GM18520 (cell line): ENCODE measurements at regions not wholly inside any gene's neighbourhood (a gene's known extent, or its start where the extent isn't known, plus 50 kb on each side); places are given as distances from the start of the nearest gene placed in this dataset.

Source experiments
- ATAC-seq: cut with Tn5 transposase; IDR thresholded peaks from one replicate; pipeline ENCODE4 v1.9.1; 2021; ENCODE audit not compliant: unreplicated experiment

DNA sequence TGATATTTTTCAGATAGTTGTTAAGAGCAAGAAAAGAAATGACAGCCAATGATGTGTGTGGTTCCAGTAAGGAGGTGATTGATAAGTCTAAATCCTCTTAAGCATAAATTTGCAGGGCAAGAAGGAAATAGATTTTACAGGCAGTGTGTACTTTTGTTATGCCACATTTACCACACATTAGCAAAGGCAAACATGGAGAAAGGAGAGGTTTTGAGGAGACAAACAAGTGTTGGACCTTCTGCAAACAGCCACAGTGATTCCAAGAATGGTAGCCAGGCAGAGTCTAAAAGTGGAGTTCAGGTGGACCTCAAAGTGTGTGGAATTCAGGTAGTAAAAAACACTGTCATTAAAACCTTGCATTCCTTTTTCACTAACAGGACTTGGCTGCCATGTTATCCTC, 295.9 kb upstream of the ITGA1 start:
- no peak for ATAC-seq

DNA sequence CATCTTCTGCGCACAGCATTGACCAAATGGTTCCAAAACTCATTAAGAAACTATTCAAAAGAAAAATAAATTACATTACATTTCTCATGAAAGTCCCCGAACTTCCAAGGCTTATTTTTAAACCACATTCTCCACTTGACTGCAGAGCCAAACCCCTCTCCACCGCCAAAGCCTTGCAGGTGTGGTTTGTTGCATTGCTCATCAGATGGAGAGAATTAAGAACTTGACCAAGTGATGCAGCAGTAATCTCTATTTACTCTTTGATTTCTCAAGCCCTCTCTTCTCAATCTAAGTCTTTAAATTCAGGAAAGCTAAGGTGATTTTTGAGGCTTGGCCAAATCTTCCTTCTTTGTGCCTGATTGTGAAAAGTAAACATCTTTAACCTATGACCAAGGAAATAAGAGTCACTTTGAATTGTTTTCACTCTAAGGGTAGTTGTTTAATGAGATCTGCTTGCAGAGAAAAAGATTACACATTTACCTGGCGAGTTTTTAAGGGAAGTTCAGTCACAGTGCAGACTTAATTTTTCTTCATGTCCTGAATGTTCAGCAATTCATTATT, 290.5 kb upstream of the ITGA1 start:
- ATAC-seq: no peak

DNA sequence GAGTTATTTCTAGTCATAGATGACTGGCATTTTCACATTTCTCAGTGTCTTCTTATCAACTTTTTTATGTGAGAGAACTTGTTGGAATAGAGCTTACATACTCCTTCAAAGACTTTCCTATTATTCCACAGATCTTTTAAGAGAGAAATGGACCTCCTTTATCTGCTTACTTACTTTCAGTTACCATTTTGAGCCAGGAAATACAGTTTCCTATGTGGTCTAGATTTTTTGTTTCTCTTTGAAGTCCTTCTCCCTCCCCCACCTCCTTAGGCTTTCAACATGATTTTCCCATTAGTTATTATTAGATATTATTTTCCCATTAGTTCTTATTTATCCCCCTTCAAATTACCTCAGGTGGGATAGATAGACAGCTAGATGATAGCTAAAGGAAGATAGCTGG, 289.1 kb upstream of the ITGA1 start:
- no peak for ATAC-seq

DNA sequence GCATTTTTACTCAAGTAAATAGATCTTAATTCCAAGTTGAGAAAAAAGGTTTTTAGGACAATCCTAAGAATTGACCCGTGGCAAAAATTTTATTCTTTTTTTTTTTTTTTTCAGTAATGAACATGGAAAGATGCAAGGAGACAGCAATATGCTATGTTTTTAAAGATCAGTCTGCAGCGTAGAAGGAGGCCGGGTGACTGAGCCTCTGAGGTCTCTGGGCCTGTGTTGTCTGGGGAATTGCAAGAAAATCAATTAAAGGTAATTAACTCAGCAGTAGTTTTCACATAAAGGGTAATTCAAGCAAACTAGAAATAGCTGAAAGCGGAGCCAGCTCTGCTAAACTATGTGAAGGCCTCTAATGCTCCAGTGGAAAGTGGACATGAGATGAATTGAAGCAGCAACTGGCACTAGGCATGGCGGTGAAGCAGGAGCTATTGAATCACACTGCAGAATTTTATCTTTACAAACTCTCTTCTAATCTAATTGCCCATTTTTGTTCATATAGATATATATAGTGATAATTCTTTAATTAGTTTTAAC, 285.2 kb upstream of the ITGA1 start:
- ATAC-seq: no peak

DNA sequence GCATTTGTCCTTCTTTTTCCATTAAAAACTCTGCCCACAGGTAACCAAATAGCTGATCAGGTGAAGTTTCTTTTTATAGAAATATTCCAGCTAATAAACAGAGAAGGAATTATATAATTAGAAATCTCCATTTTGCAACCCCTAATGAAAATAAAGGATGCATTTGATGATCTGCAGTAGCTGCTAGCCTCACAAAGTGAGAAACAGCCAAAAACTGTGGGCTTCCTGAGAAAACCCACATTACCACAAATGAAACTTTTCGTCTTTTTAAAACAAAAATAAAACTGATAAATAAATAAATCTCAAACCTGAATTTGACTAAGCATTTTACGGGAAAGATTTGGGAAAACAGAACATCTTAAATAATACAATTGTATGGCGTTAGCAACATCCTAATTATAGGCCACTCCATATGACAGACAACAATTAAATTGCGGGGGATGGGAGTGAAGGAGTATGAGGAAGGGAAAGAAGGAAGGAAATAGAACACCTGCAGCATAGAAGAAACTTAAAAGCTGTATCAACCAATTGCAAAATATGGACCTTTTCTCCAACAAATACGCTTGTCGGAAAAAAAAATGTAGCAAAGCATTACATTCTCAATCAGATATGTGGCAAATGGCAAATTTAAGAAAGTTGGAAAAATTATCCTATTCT, 283.0 kb upstream of the ITGA1 start:
- ATAC-seq: no peak

DNA sequence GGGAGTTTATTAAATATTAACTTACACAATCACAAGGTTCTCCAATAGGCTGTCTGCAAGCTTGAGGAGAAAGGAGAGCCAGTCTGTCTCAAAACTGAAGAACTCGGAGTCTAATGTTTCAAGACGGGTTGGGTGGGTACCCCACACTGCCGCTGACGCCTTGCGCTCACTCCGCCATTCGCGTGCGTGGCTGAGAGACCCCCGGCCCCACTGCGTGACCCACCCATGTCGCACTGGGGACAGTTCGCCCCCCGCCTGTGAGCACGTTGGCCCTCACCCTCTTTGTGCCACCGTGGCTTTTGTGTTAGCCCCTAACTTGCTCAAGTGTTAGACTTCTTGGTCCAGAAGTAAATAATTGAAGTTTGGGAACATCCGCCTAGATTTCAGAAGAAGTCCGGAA, 270.0 kb upstream of the ITGA1 start:
- ATAC-seq: no peak

DNA sequence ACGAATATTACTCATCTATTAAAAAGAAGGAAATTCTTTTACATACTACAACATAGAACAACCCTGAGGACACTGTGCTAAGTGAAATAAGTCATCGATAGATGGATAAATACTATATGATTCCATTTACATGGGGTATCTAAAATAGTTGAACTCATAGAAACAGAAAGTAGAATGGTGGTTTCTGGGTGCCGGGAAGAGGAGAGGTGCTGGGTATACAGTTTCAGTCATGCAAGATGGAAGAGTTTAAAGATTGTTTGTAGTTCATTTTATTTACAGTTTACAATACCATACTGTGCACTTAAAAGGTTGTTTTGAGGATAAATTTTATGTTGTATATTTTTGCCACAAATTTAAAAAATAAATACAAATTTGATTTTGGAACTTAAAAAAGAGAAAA, 267.5 kb upstream of the ITGA1 start:
- ATAC-seq: no peak

DNA sequence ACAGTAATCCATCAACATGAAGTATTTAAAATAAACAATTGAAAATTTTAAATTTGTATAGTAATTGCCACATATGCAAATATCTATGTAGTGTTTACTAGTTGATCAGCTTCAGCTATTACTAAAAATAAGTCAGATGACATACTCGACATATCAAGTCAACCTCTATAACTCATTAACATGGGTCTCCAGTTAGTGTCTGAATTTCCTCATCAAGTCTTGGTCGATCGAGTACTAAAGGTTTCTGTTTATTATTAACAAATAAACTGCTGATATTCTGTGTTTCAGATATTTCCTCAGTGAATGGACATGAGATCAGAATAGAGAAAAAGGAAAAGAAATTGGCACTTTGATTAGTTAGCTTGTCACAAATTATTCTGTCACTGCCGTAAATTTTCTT, 266.5 kb upstream of the ITGA1 start:
- ATAC-seq: no peak

DNA sequence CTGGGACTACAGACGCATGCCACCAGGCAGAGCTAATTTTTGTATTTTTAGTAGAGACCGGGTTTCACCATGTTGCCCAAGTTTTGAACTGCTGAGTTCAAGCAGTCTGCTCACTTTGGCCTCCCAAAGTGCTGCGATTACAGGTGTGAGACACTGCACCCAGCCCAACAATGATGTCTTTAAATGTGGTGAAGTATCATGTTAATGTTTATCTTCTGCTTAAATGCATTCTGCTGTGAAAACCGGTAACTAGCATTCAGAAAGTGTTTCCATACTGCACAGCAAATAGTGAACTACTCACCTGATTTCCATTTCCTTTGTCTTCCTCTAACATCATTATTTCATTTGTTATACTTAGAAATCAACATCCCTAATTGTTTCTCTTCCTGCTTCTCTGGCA, 264.0 kb upstream of the ITGA1 start:
- ATAC-seq: no peak

DNA sequence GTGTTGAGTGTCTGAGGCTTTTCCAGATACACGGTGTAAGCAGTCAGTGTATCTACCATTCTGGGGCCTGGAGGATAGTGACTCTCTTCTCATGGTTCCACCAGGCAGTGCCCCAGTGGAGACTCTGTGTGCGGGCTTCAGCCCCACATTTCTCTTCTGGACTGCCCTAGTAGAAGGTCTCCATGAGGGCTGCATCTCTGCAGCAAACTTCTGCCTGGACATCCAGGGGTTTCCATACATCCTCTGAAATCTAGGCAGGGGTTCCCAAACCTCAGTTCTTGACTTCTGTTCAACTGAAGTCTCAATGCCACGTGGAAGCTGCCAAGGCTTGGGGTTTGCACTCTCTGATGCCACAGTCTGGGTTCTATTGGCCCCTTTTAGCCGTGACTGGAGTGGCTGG, 256.6 kb upstream of the ITGA1 start:
- ATAC-seq: no peak

DNA sequence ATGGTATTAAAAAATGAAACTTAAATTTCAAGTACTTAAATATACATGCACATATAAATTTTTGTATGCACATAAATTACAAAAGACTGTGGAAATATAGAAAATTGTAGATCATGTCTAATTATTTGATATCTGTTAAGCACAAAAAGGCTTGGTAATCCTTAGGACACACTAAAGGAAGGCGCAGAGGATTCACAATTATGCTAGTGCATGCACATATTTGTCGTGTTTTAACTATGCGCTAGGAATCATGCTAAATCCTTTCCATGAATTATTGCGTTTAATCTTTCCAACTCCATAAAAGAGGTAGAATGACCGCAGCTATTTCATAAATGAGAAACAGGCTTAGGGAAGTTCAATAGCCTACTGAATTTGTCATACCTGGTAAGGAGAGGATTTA, 244.1 kb upstream of the ITGA1 start:
- ATAC-seq: no peak

DNA sequence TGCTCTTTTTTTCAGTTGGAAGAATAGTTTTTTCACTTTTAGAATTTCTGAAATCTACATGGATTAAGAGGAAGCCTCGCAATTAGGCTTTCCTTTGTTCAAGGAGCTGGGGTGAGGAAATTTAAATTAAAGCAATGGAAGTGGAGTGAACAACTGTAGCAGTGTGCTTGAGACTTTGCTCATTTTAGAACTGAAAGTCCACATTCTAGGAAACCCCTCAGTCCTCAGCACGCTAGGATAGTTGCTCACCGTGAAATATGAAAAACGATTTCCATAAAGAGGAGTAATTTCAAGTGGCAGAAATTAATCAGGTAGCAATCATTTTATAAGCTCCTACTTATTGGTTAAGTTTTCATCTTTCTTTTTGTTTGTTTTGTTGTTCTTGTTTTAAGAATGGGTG, 243.0 kb upstream of the ITGA1 start:
- no peak for ATAC-seq

DNA sequence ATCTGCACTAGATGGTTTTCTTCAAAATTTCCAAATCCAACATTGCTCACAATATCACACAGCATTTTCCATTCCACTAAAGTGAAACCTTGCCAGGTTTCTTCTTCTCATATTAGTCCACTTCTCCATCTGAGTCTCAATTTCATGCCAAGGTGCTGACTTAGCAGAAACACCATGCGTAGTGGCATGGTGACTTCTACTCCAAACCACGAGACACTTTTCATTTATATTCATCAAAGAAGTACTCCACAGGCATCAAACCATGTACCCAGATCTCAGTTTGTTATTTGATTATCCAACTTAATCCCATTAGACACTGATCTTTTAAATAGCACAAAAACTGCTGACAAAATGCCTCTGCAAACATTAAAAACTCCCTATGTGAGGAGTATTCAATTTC, 233.4 kb upstream of the ITGA1 start:
- no peak for ATAC-seq

DNA sequence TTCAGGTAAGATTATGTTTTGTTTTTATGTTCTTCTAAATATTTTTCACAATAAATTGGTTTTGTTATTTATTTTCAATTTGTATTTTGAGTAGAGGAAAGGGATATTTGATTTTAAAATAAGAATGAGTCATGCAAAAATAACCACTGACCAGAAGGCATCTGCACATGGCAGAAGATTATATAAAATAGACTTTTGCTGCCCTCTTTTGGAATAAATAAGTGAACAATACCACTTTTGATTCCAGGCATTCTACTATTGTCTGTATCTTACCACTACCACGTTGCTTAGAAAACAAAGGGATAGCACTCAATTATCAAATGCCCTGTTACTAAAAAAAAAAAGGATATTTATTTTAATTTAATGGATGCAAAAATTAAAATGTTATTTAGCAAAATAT, 227.3 kb upstream of the ITGA1 start:
- no peak for ATAC-seq

DNA sequence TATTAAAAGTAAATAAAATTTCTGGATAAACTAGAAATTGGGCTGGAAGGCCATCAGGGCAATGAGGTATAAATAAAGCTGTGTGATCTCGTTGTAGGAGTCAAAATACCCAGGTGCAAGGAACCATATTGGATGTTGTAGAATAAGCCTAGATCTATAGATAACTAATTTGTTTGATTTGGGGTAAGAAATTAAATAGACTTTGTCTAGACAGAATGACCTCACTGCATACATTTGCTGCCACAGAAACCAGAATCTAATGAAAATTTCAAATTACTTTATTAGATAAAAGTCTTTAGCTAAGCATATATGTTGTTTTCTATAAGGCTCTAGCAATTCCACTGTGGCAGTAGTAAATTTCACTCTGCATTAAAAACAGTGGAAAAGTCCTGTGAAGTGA, 225.2 kb upstream of the ITGA1 start:
- no peak for ATAC-seq

DNA sequence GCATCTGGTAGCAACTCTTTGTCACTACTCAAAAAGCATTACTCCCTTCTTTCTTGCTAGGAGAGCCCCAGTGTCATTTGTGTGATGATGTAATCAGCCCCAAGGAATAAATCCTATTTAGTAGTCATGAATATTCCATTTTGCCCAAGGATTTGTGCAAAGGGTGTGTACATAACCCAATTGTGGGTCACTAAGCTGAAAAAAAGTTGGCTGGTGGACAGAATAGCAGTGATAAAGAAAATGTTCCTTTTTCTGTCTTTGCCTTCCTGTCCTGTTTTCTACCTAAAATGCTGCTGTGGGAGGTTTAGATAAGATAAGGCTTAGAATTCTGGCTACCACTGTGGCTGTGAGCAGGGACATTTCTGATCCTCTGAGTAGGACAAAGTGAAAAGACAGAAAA, 223.1 kb upstream of the ITGA1 start:
- ATAC-seq: no peak

DNA sequence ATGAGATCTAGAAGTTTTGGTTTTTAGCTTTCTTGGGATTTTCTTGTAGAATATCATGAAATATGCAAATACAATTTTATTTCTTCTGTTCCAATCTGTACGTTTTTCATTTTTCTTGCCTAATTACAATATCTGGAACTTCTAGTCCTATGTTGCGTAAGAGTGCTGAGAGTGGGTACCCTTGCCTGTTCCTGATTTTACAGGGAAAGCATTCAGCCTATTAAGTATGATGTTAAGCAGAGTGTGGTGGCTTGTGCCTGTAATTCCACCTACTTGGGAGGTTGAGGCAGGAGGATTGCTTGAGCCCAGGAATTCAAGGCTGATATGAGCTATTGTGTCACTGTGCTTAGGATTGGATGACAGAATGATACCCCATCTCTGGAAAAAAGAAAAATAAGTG, 210.2 kb upstream of the ITGA1 start:
- no peak for ATAC-seq

DNA sequence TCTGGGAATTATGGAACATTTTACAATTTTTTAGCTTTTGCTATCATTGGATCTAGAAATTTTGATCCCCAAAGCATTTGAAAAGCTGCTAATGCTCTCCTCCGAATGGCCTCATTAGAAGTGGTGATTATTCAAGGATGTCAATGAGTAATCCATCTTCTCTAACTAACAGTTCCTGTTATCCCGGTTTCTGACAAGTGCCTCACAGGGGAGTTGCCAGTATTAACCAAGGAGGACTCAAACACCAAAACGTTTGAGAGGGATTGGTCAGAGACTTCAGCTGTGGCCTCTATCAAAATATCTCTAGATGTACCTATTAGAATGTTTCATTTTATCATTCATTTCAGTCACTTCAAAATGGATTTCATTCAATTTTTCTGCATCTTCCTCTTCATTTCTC, 208.3 kb upstream of the ITGA1 start:
- ATAC-seq: no peak

DNA sequence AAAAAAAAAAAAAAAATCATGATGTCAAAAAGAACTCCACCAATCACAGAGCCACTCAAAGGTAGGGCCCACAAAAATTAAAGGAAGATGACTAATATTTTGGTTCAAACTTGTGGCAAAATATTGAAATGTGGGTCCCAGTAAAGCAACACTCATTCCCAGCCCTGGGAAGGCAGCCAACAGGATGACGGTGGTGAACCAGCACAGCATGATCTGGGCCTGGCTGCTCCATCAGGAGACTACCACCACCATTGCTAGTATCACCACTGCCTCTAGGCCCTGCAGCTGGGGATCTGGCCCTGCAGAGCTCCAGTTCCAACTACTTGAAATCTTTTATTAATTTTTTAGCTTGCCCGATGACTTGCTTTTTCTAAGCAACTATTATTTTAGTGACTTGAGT, 206.8 kb upstream of the ITGA1 start:
- no peak for ATAC-seq

DNA sequence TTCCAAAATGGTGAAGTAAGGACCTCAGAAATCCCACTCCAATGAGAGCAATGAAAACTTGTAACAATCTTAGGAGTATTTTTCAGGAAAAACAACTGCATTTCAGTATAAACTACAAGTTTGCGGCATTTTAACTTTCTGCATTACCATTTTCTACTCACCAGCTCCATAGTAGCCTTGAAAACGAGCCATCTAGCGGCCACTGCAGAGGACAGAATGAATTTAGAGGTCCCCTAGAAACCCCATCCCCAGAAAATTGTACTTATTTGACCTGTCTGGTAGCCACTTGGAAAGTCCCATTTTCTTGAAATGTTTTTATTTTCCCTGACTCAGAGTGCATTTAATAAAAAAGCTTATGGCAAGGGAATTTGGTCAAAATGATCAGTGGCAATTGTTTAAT, 205.4 kb upstream of the ITGA1 start:
- no peak for ATAC-seq

DNA sequence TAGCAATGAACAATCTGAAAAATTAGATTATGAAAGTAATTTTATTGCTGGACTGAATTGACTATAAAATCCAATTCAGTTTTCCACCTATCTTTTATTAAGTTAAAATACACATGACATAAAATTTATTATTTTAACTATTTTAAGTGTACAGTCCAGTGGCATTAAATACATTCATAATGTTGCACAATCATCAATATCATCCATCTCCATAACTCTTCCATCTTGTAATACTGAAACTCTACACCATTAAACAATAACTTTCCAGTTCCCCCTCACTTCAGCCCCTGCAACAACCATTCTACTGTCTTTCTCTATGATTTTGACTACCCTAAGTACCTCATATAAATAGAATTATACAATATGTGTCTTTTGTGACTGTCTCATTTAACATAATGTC, 200.6 kb upstream of the ITGA1 start:
- ATAC-seq: no peak

DNA sequence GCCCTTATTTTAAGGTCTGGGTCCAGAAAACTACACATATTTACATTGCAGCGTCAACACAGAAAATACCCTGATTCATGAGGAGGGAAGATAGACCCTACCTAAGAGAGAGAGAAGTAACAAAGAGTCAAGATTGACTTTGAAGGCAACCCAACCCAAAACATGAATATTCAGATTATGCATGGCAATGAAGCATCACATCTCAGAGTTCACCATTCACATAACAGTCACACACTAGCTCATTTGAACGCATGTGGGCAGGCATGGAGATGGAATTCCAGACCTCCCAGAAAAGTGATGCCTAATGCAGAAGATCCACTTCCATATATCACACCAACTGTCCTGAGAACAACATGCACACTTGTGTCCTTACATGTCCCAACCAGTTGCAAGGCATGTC, 190.1 kb upstream of the ITGA1 start:
- no peak for ATAC-seq

DNA sequence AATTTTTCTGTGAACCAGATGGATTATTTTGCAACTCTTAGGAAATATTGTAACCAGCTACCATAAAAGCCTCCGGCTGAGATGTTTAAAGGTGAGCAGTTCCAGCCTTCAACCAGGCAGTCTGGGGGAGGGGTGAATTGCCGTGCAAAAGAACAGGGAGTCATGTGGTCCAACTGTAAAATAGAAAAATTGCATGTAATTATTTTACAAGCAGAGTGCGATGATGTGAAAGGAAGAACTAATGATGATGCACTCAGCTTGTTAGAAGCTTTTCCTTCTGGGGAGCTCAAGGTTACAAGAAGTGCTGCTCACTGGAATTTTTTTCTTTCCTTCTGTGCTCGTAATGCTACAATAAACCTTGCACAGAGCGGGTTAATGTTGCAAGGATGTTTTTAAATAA, 188.7 kb upstream of the ITGA1 start:
- no peak for ATAC-seq
